SU-DHL-6 (cell line): ENCODE measurements at regions not wholly inside any gene's neighbourhood (a gene's known extent, or its start where the extent isn't known, plus 50 kb on each side); places are given as distances from the start of the nearest gene placed in this dataset.

Experiments
- CTCF ChIP-seq: fragments of 200-600 bp; sonication (generic); IDR thresholded peaks from one replicate; pipeline ENCODE4 v1.5.1; 2017; ENCODE audit warnings: antibody characterized with exemption, mild to moderate bottlenecking, low read length, moderate library complexity; ENCODE audit not compliant: insufficient read depth, poor library complexity, severe bottlenecking
- EZH2phosphoT487 ChIP-seq: fragments of 200-600 bp; sonication (generic), shearing (Covaris generic); conservative IDR thresholded peaks from 2 replicates; pipeline ENCODE4 v1.6.1; 2018; ENCODE audit warnings: mild to moderate bottlenecking, antibody characterized with exemption, low read length, moderate library complexity, mixed read lengths

GRCh38 chr3:73729969-73730440 lies 105.3 kb upstream of the PDZRN3 start:
- TF ChIP-seq CTCF (no peak), EZH2phosphoT487 (no peak)
